Central memory CD8-positive, alpha-beta T cell (primary cell): ENCODE measurements at regions not wholly inside any gene's neighbourhood (a gene's known extent, or its start where the extent isn't known, plus 50 kb on each side); places are given as distances from the start of the nearest gene placed in this dataset.

Experiments used
- ATAC-seq: fragments of 150-1000 bp; cut with Tn5 transposase; replicated peaks from 2 replicates; pipeline ENCODE4 v1.10.0; 2022; ENCODE audit warnings: mild to moderate bottlenecking, moderate FRiP score, moderate number of reproducible peaks; ENCODE audit not compliant: poor library complexity, severe bottlenecking; ENCODE audit errors: extremely low read depth
- DNase-seq, 2 donors: peaks; one replicate each; pipeline ENCODE4 v3.0.0; 2021; ENCODE audit warnings: low spot score in 2 of 2
- H3K27ac Mint-ChIP-seq: one replicate; pipeline ENCODE4 v1.8.0; 2022; ENCODE audit warnings: low read depth, mild to moderate bottlenecking, moderate library complexity, mixed read lengths
- H3K27me3 Mint-ChIP-seq: one replicate; pipeline ENCODE4 v1.8.0; 2022; ENCODE audit warnings: mixed read lengths
- H3K36me3 Mint-ChIP-seq: one replicate; pipeline ENCODE4 v1.8.0; 2022; ENCODE audit warnings: mild to moderate bottlenecking, moderate library complexity, mixed read lengths; ENCODE audit not compliant: insufficient read depth
- H3K4me1 Mint-ChIP-seq: one replicate; pipeline ENCODE4 v1.8.0; 2022; ENCODE audit warnings: mixed read lengths
- H3K4me3 Mint-ChIP-seq: one replicate; pipeline ENCODE4 v1.8.0; 2022; ENCODE audit warnings: mild to moderate bottlenecking, moderate library complexity, mixed read lengths
- H3K9me3 Mint-ChIP-seq: one replicate; pipeline ENCODE4 v1.8.0; 2022; ENCODE audit warnings: mixed read lengths

- H3K4me1 Mint-ChIP-seq, result no peaks in the 10 kb centered on the region
- ATAC-seq, result no peak
- no peaks in the 10 kb centered on the region for H3K9me3 Mint-ChIP-seq
- H3K4me3 Mint-ChIP-seq, result no peak overlapping the region
- peaks cover 34% of the 10 kb centered on the region for H3K27me3 Mint-ChIP-seq
- no peak overlapping the region for H3K27ac Mint-ChIP-seq
- DNase-seq, result no peak
- H3K36me3 Mint-ChIP-seq, result peaks cover 2% of the 10 kb centered on the region
Measured at GRCh38 chr20:57004416-57004815, 262.0 kb downstream of the BMP7 start.

- peaks cover 2% of the 10 kb centered on the region for H3K36me3 Mint-ChIP-seq
- no peak overlapping the region for H3K27ac Mint-ChIP-seq
- H3K9me3 Mint-ChIP-seq, result no peaks in the 10 kb centered on the region
- H3K4me3 Mint-ChIP-seq, result no peak overlapping the region
- DNase-seq (no peak), ATAC-seq (no peak)
- H3K27me3 Mint-ChIP-seq, result peaks cover 37% of the 10 kb centered on the region
- H3K4me1 Mint-ChIP-seq, result no peaks in the 10 kb centered on the region
Measured at GRCh38 chr20:57004951-57005933, 261.2 kb downstream of the BMP7 start.

DNA sequence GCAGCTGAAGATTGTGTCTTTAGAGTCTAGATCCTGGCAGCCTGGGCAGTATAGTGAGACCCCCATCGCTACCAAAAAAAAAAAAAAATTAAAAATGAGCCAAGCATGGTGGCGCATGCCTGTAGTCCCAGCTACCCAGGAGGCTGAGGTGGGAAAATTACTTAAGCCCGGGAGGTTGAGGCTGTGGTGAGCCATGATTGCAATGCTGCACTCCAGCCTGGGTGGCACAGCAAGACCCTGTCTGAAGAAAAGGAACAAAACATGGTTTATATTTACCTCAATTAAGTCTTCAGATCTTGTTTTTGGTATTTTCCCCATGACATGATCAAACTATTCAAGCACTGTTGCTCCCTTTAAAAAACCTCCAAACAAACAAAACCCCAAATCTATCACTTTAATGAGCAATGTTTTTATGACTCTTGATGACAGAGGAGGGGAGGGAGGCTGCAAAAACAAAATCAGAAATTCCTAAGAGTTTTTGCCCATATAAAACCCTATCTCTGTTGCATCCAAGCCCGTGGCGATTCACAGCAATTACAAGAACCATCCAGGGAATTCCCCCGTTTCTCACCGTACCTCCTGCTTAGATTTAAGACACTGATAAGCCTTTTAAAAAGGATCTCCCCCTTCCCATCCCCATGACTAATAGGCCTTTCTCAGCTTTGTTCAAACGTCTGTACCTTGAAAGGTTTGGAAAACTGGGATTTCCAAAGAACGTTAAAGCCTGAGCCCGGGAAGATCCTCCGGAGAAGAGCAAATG, 259.9 kb downstream of the BMP7 start:
- Mint-ChIP-seq H3K4me3 (no peak overlapping the region), H3K27ac (no peak overlapping the region), H3K36me3 (no peaks in the 10 kb centered on the region), H3K27me3 (peaks cover 47% of the 10 kb centered on the region), H3K9me3 (no peaks in the 10 kb centered on the region), H3K4me1 (no peaks in the 10 kb centered on the region)
- ATAC-seq (no peak), DNase-seq (no peak)

- DNase-seq (no peak), ATAC-seq (no peak)
- peaks cover 48% of the 10 kb centered on the region for H3K27me3 Mint-ChIP-seq
- H3K36me3 Mint-ChIP-seq, result no peaks in the 10 kb centered on the region
- no peaks in the 10 kb centered on the region for H3K4me1 Mint-ChIP-seq
- no peak overlapping the region for H3K4me3 Mint-ChIP-seq
- H3K27ac Mint-ChIP-seq, result no peak overlapping the region
- H3K9me3 Mint-ChIP-seq, result no peaks in the 10 kb centered on the region
Measured at GRCh38 chr20:57007171-57007540, 259.3 kb downstream of the BMP7 start.

- H3K27me3 Mint-ChIP-seq, result peaks cover 55% of the 10 kb centered on the region
- H3K9me3 Mint-ChIP-seq, result no peaks in the 10 kb centered on the region
- no peak overlapping the region for H3K4me3 Mint-ChIP-seq
Measured at GRCh38 chr20:57008217-57008616, 258.2 kb downstream of the BMP7 start.

DNA sequence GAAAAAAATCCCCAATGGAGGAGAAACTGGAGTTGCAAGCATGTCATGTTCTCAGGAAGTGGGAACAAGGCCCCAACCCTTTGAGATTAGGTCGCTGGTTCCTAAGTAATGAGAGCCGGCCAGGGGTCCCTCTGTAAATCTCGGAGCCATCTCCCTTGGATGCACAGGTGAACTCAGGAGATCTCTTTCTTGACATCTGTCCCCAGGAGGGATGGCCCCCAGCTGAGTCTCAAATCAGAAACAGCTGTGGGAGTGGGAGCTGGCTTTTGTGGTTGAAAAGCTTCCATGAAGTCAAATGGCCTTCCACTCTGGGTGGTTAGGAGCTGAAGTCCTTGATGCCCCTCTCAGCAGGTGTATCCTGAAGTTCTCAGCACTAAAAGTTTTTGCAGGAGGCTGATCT, 257.1 kb downstream of the BMP7 start:
- no peak overlapping the region for H3K4me3 Mint-ChIP-seq
- H3K27me3 Mint-ChIP-seq, result peaks cover 57% of the 10 kb centered on the region
- no peaks in the 10 kb centered on the region for H3K4me1 Mint-ChIP-seq
- H3K36me3 Mint-ChIP-seq, result no peaks in the 10 kb centered on the region
- ATAC-seq, result no peak
- no peak for DNase-seq
- no peak overlapping the region for H3K27ac Mint-ChIP-seq
- H3K9me3 Mint-ChIP-seq, result no peaks in the 10 kb centered on the region

More at GRCh38 chr20:57008217-57008616, 258.2 kb downstream of the BMP7 start:
- Mint-ChIP-seq H3K36me3 (no peaks in the 10 kb centered on the region), H3K4me1 (no peaks in the 10 kb centered on the region), H3K27ac (no peak overlapping the region)
- DNase-seq (no peak), ATAC-seq (no peak)

DNA sequence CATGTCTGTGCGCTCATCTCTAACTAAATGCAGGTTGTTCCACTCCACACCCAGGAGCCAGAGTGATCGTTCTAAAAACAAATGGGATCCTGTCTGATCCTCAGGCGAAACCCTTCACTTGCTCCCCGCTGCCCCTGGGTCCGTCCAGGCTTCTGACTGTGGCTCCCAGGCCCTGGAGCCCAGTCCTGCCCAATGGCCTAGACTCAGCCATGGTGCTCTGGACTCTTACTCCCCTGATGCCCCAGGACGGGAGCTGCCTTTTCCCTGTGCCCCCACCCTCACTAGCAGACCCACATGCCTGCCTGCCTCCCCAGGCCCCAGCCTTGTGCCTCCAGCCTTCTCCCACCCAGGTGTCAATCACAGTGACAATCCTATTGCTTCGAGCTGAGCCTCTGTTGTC, 256.7 kb downstream of the BMP7 start:
- Mint-ChIP-seq H3K4me1 (no peaks in the 10 kb centered on the region), H3K9me3 (no peaks in the 10 kb centered on the region), H3K27ac (no peak overlapping the region), H3K36me3 (no peaks in the 10 kb centered on the region), H3K27me3 (peaks cover 61% of the 10 kb centered on the region), H3K4me3 (no peak overlapping the region)
- ATAC-seq, result no peak
- DNase-seq, result no peak

GRCh38 chr20:57012691-57013090, 253.8 kb downstream of the BMP7 start:
- no peak for DNase-seq
- Mint-ChIP-seq H3K9me3 (no peaks in the 10 kb centered on the region), H3K27ac (no peak overlapping the region), H3K27me3 (peaks cover 60% of the 10 kb centered on the region), H3K36me3 (no peaks in the 10 kb centered on the region), H3K4me1 (no peaks in the 10 kb centered on the region), H3K4me3 (no peak overlapping the region)
- ATAC-seq, result no peak

- H3K27ac Mint-ChIP-seq, result no peak overlapping the region
- H3K36me3 Mint-ChIP-seq, result no peaks in the 10 kb centered on the region
- no peaks in the 10 kb centered on the region for H3K9me3 Mint-ChIP-seq
- H3K4me1 Mint-ChIP-seq, result no peaks in the 10 kb centered on the region
- DNase-seq (no peak), ATAC-seq (no peak)
- no peak overlapping the region for H3K4me3 Mint-ChIP-seq
- H3K27me3 Mint-ChIP-seq, result peaks cover 60% of the 10 kb centered on the region
Measured at GRCh38 chr20:57013217-57013616, 253.2 kb downstream of the BMP7 start.

DNA sequence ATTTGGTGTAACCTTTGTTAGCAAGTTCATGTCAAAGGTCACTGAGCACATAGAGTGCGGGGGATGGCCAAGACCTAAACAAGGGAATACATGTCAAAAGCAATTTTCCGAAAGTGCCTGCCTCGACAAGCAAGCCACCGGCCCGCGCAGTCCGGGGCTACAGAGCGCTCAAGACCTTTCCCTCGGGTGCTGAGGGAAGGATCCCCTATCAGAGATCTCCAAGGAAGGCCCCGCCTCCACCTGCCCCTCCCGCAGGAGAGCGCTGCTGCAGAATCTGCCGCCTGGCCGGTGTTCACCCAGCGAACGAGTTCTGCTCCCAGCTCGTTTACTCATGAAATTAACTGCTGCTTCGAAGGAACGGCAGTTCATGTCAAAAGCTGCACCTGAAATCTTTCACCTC, 252.7 kb downstream of the BMP7 start:
- Mint-ChIP-seq H3K27me3 (peaks cover 60% of the 10 kb centered on the region), H3K27ac (no peak overlapping the region), H3K4me1 (no peaks in the 10 kb centered on the region), H3K4me3 (no peak overlapping the region), H3K9me3 (no peaks in the 10 kb centered on the region), H3K36me3 (no peaks in the 10 kb centered on the region)
- DNase-seq (no peak), ATAC-seq (no peak)

DNA sequence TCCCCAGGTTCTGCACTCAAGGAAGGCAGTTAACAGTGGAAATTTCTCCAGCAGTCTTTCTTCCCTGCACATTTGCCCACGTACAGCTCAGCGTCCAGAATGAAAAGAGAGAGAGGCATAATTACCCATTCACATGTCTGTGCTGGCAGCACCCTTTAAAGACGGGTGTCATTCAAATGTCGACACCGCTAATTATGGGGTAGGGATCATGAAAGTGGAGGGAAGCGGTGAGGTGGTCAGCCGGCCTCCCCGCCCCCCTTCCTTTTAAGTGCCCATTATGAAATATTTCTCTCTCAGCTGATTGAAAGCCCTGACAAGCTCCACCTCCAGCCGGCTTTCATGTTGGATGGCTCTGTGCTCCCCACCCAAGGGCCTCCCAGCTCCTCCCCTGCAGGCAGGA, 246.1 kb downstream of the BMP7 start:
- DNase-seq (no peak), ATAC-seq (no peak)
- H3K27me3 Mint-ChIP-seq, result peaks cover 33% of the 10 kb centered on the region
- H3K4me3 Mint-ChIP-seq, result no peak overlapping the region
- no peaks in the 10 kb centered on the region for H3K9me3 Mint-ChIP-seq
- H3K27ac Mint-ChIP-seq, result no peak overlapping the region
- no peaks in the 10 kb centered on the region for H3K36me3 Mint-ChIP-seq
- H3K4me1 Mint-ChIP-seq, result no peaks in the 10 kb centered on the region

DNA sequence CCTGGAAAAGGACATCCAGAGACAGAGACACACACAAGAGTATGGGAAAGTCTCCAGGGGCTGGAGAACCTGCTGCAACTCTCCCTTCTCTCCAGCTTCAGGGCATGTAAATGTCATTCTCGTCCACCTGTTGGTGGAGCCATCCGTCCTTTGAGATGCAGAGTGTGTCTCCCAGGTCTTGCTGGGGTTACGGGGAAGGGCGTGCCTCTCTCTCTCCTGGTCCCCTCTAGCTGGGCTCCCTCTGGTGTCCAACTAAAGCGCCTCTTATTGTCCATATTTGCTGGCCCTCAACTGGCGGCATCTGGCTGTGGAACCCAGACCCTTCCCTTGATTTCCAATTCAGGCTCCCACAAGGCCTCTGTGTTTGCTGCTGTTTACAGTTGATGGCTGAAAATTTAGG, 244.1 kb downstream of the BMP7 start:
- ATAC-seq (no peak), DNase-seq (no peak)
- Mint-ChIP-seq H3K4me1 (no peaks in the 10 kb centered on the region), H3K27ac (no peak overlapping the region), H3K9me3 (no peaks in the 10 kb centered on the region), H3K27me3 (peaks cover 27% of the 10 kb centered on the region), H3K36me3 (no peaks in the 10 kb centered on the region), H3K4me3 (no peak overlapping the region)

GRCh38 chr20:57023007-57023406, 243.4 kb downstream of the BMP7 start:
- H3K9me3 Mint-ChIP-seq, result no peaks in the 10 kb centered on the region

More at GRCh38 chr20:57023007-57023406, 243.4 kb downstream of the BMP7 start:
- H3K4me1 Mint-ChIP-seq, result no peaks in the 10 kb centered on the region
- DNase-seq (no peak), ATAC-seq (no peak)
- H3K4me3 Mint-ChIP-seq, result no peak overlapping the region
- H3K27ac Mint-ChIP-seq, result no peak overlapping the region
- H3K36me3 Mint-ChIP-seq, result no peaks in the 10 kb centered on the region
- H3K27me3 Mint-ChIP-seq, result peaks cover 27% of the 10 kb centered on the region
